Cardiac fibroblast (primary cell): ENCODE measurements at regions not wholly inside any gene's neighbourhood (a gene's known extent, or its start where the extent isn't known, plus 50 kb on each side); places are given as distances from the start of the nearest gene placed in this dataset.

Experiments used
- DNase-seq, 2 donors: peaks; one replicate each; pipeline versions ENCODE4 v3.0.0 to v3.0.0-alpha.2; 2010; ENCODE audit warnings: low read depth in 2 of 2
- H3K4me3 ChIP-seq, 2 donors: replicated peaks in 1 of 2; 1 replicate in 1 of 2; 2 replicates in 1 of 2; pipeline ENCODE4 v1.5.1; 2011; ENCODE audit warnings: low read depth in 2 of 2, low read length in 2 of 2, mild to moderate bottlenecking in 2 of 2, moderate library complexity in 1 of 2
- CTCF ChIP-seq: IDR thresholded peaks from one replicate; pipeline ENCODE4 v1.5.1; 2011; ENCODE audit warnings: low read depth, mild to moderate bottlenecking, low read length, inconsistent platforms

- peak; percentile 7 to 31 for DNase-seq
- H3K4me3 ChIP-seq = no peak overlapping the region
- no peak for TF ChIP-seq CTCF
Observed at GRCh38 chr14:31990926-31991572, 86.1 kb upstream of the ARHGAP5 start.

- no peak for TF ChIP-seq CTCF
- peak; percentile 79 to 81 for DNase-seq
- no peak overlapping the region for H3K4me3 ChIP-seq
Observed at GRCh38 chr14:31992011-31992447, 85.1 kb upstream of the ARHGAP5 start.

GRCh38 chr14:31993521-31993951, 83.6 kb upstream of the ARHGAP5 start:
- peak in 1 of 2 donors; percentile 18 for DNase-seq
- no peak for TF ChIP-seq CTCF
- no peak overlapping the region for H3K4me3 ChIP-seq

- no peak for TF ChIP-seq CTCF
- H3K4me3 ChIP-seq = no peak overlapping the region
- peak in 1 of 2 donors; percentile 53 for DNase-seq
Observed at GRCh38 chr14:31994391-31995033, 82.6 kb upstream of the ARHGAP5 start.

GRCh38 chr14:32003585-32003984, 73.5 kb upstream of the ARHGAP5 start:
- DNase-seq = no peak
- no peak for TF ChIP-seq CTCF
- H3K4me3 ChIP-seq = no peak overlapping the region

GRCh38 chr14:32004300-32004699, 72.8 kb upstream of the ARHGAP5 start:
- H3K4me3 ChIP-seq = no peak overlapping the region
- TF ChIP-seq CTCF = no peak
- peak; percentile 47 to 70 for DNase-seq
